HCT116 (cell line): ENCODE measurements at regions not wholly inside any gene's neighbourhood (a gene's known extent, or its start where the extent isn't known, plus 50 kb on each side); places are given as distances from the start of the nearest gene placed in this dataset.

Experiments
- ATAC-seq: fragments of 200-7000 bp; cut with Tn5 transposase; 2 replicates; pipeline ENCODE4 v1.9.1; 2020; ENCODE audit warnings: mild to moderate bottlenecking, moderate library complexity
- BruUV-seq: library from RNA; stranded (reverse); fragments of 400-500 nt; replicated peaks from 2 replicates; lab custom pipeline; 2021; lab: Mats Ljungman, UMichigan
- CTCF ChIA-PET: fragments of 300-600 bp; sonication (Branson Sonifier 250); formaldehyde crosslinking; loops from one replicate; lab custom pipeline; 2021; ENCODE audit warnings: antibody characterized with exemption; lab: Charles Lee
- POLR2A ChIA-PET: fragments of 300-600, 350-600 bp; sonication (Branson Sonifier 250); formaldehyde crosslinking; loops from one replicate; lab custom pipeline; 2021; ENCODE audit warnings: antibody characterized with exemption; lab: Charles Lee
- RAD21 ChIA-PET, 2 experiments: fragments of 300-600 bp; sonication (Branson Sonifier 250); formaldehyde crosslinking; loops; one replicate each; lab custom pipeline; 2023; ENCODE audit warnings: low total read pairs in 2 of 2; ENCODE audit not compliant: uncharacterized antibody in 2 of 2, unreplicated experiment in 2 of 2, low non-redundant PET in 1 of 2; lab: Charles Lee
- DNase-seq: peaks from one replicate; pipeline ENCODE4 v3.0.0-alpha.2; 2010; ENCODE audit warnings: low read depth, low spot score
- H2AFZ ChIP-seq: fragments of 200-600 bp; shearing (Covaris generic), sonication (generic); 2 replicates; pipeline ENCODE4 v1.6.1; 2017; ENCODE audit warnings: low read depth, mixed run types, mixed read lengths, antibody characterized with exemption, low read length; ENCODE audit not compliant: poor library complexity, severe bottlenecking
- H3K27ac ChIP-seq: 2 replicates; pipeline ENCODE4 v1.5.1; 2012; ENCODE audit warnings: low read depth, low read length
- H3K27me3 ChIP-seq: fragments of 200-600 bp; sonication (generic); 2 replicates; pipeline ENCODE4 v1.6.1; 2016; ENCODE audit warnings: mixed run types, low read length, mixed read lengths; ENCODE audit not compliant: insufficient read depth
- H3K36me3 ChIP-seq, 2 experiments: fragments of 200-500 bp in 1 of 2; fragments of 200-600 bp in 1 of 2; sonication (Bioruptor generic) in 1 of 2; sonication (generic) in 1 of 2; 2 replicates each; pipeline versions ENCODE4 v1.5.1 to v1.6.1; 2014 to 2016; ENCODE audit warnings: low read length in 2 of 2, inconsistent platforms in 1 of 2, mixed read lengths in 1 of 2, mixed run types in 1 of 2; ENCODE audit not compliant: insufficient read depth in 2 of 2, control insufficient read depth in 1 of 2
- H3K4me1 ChIP-seq, 2 experiments: fragments of 200-600 bp in 1 of 2; sonication (generic) in 1 of 2; 2 replicates each; pipeline versions ENCODE4 v1.5.1 to v1.6.1; 2012 to 2017; ENCODE audit warnings: low read length in 2 of 2, inconsistent platforms in 1 of 2, mild to moderate bottlenecking in 1 of 2, mixed read lengths in 1 of 2, mixed run types in 1 of 2, moderate library complexity in 1 of 2; ENCODE audit not compliant: insufficient read depth in 2 of 2, control insufficient read depth in 1 of 2
- H3K4me2 ChIP-seq: fragments of 200-600 bp; sonication (generic); 2 replicates; pipeline ENCODE4 v1.6.1; 2017; ENCODE audit warnings: mixed run types, low read length, mixed read lengths
- H3K4me3 ChIP-seq, 2 experiments: fragments of 200-600 bp in 1 of 2; sonication (generic) in 1 of 2; replicated peaks in 1 of 2; 2 replicates each; pipeline ENCODE4 v1.5.1; 2011 to 2016; ENCODE audit warnings: low read length in 2 of 2, control low read depth in 1 of 2, low read depth in 1 of 2, mild to moderate bottlenecking in 1 of 2, mixed read lengths in 1 of 2, mixed run types in 1 of 2
- H3K79me2 ChIP-seq: fragments of 200-600 bp; sonication (generic); 2 replicates; pipeline ENCODE4 v1.6.1; 2017; ENCODE audit warnings: mild to moderate bottlenecking, mixed run types, low read length, moderate library complexity, mixed read lengths; ENCODE audit not compliant: insufficient read depth
- H3K9ac ChIP-seq: fragments of 200-600 bp; sonication (generic); 2 replicates; pipeline ENCODE4 v1.6.1; 2016; ENCODE audit warnings: low read length, mixed read lengths
- H3K9me2 ChIP-seq: fragments of 200-600 bp; sonication (generic), shearing (Covaris generic); 2 replicates; pipeline ENCODE4 v1.6.1; 2017; ENCODE audit warnings: mixed run types, mild to moderate bottlenecking, moderate library complexity; ENCODE audit not compliant: insufficient read depth
- H3K9me3 ChIP-seq, 2 experiments: fragments of 200-500 bp in 1 of 2; fragments of 200-600 bp in 1 of 2; sonication (Bioruptor generic) in 1 of 2; sonication (generic) in 1 of 2; 2 replicates each; pipeline ENCODE4 v1.6.1; 2014 to 2017; ENCODE audit warnings: low read length in 2 of 2, mixed read lengths in 2 of 2, inconsistent platforms in 1 of 2, low read depth in 1 of 2, mild to moderate bottlenecking in 1 of 2, mixed run types in 1 of 2, moderate library complexity in 1 of 2; ENCODE audit not compliant: control insufficient read depth in 1 of 2, insufficient read depth in 1 of 2
- H4K20me1 ChIP-seq: fragments of 200-600 bp; sonication (generic), shearing (Covaris generic); 2 replicates; pipeline ENCODE4 v1.6.1; 2017; ENCODE audit warnings: mixed run types, mild to moderate bottlenecking, moderate library complexity; ENCODE audit not compliant: insufficient read depth
- ATF3 ChIP-seq: IDR thresholded peaks from 2 replicates; pipeline ENCODE4 v1.6.1; 2012
- CTCF ChIP-seq, 3 experiments: fragments of 200-600 bp in 1 of 3; sonication (generic) in 1 of 3; IDR thresholded peaks in 2 of 3; conservative IDR thresholded peaks in 1 of 3; 2 replicates each; pipeline ENCODE4 v1.5.1; 2012 to 2017; ENCODE audit warnings: low read depth in 2 of 3, low read length in 2 of 3, antibody characterized with exemption in 1 of 3, borderline replicate concordance in 1 of 3, control low read depth in 1 of 3, mild to moderate bottlenecking in 1 of 3, mixed read lengths in 1 of 3, mixed run types in 1 of 3, moderate library complexity in 1 of 3; ENCODE audit not compliant: insufficient read depth in 1 of 3
- EGR1 ChIP-seq: IDR thresholded peaks from 2 replicates; pipeline ENCODE4 v1.6.1; 2012; ENCODE audit warnings: low read depth
- ELF1 ChIP-seq: IDR thresholded peaks from 2 replicates; pipeline ENCODE4 v1.6.1; 2012; ENCODE audit warnings: low read depth, borderline replicate concordance
- EZH2 ChIP-seq: fragments of 200-600 bp; sonication (generic); IDR thresholded peaks from 2 replicates; pipeline ENCODE4 v1.6.1; 2017; ENCODE audit warnings: antibody characterized with exemption, mixed run types
- EZH2phosphoT487 ChIP-seq: fragments of 200-600 bp; IDR thresholded peaks from 2 replicates; pipeline ENCODE4 v1.6.1; 2018; ENCODE audit warnings: antibody characterized with exemption, borderline replicate concordance
- POLR2A ChIP-seq: IDR thresholded peaks from 2 replicates; pipeline ENCODE4 v1.7.0; 2011; ENCODE audit warnings: borderline replicate concordance; ENCODE audit not compliant: insufficient read depth, insufficient read length; ENCODE audit errors: extremely low read depth
- POLR2AphosphoS5 ChIP-seq: IDR thresholded peaks from 2 replicates; pipeline ENCODE4 v1.6.1; 2011; ENCODE audit warnings: mild to moderate bottlenecking, low read depth, low read length, moderate library complexity
- REST ChIP-seq: IDR thresholded peaks from 2 replicates; pipeline ENCODE4 v1.6.1; 2012; ENCODE audit warnings: low read depth
- SIN3A ChIP-seq: IDR thresholded peaks from 2 replicates; pipeline ENCODE4 v1.6.1; 2012; ENCODE audit warnings: low read depth
- SP1 ChIP-seq: IDR thresholded peaks from 2 replicates; pipeline ENCODE4 v1.6.1; 2012; ENCODE audit warnings: low read depth
- SRF ChIP-seq: IDR thresholded peaks from 2 replicates; pipeline ENCODE4 v1.6.1; 2012; ENCODE audit warnings: low read depth
- TCF7L2 ChIP-seq: IDR thresholded peaks from 2 replicates; pipeline ENCODE4 v1.7.0; 2011; ENCODE audit warnings: borderline replicate concordance, inconsistent platforms; ENCODE audit not compliant: insufficient read depth, insufficient read length; ENCODE audit errors: extremely low read depth
- ZBTB33 ChIP-seq: IDR thresholded peaks from 2 replicates; pipeline ENCODE4 v1.6.1; 2011; ENCODE audit warnings: mild to moderate bottlenecking, low read length, moderate library complexity; ENCODE audit not compliant: insufficient replicate concordance; ENCODE audit errors: extremely low read depth
- ZNF274 ChIP-seq: fragments of 200-500 bp; sonication (Bioruptor generic); IDR thresholded peaks from 2 replicates; pipeline ENCODE4 v1.6.1; 2014; ENCODE audit warnings: mild to moderate bottlenecking, low read depth, low read length, inconsistent platforms
- intact Hi-C: fragments of 100-400 bp; cut with micrococcal nuclease; formaldehyde crosslinking; loops from 2 replicates; pipeline ENCODE4 v1.10.0; 2022

GRCh38 chr17:77417575-77417974 lies 276.8 kb downstream of the SEC14L1 start:
- DNase-seq = no peak
- Histone ChIP-seq H3K9me3 (no peaks in the 10 kb centered on the region), H3K27me3 (no peaks in the 10 kb centered on the region), H3K79me2 (peaks cover 63% of the 10 kb centered on the region), H3K36me3 (0 out of 4 replicates have a peak, but pooled peaks cover 2 to 3% of the 10 kb centered on the region in 2 experiments), H3K4me3 (no peak overlapping the region), H3K4me1 (peaks cover 0 to 20% of the 10 kb centered on the region in 2 experiments; a peak in 2 of 4 replicates), H4K20me1 (no peaks in the 10 kb centered on the region; the same call in 1 of the 2 replicates), H3K9ac (no peak overlapping the region), H2AFZ (no peak overlapping the region), H3K9me2 (no peaks in the 10 kb centered on the region), H3K27ac (no peak overlapping the region), H3K4me2 (no peak overlapping the region)
- BruUV-seq = no TSS peak
- TF ChIP-seq SIN3A = no peak
- TF ChIP-seq EZH2phosphoT487 = no peak
- TF ChIP-seq ZBTB33 = no peak
- no peak for TF ChIP-seq REST
- TF ChIP-seq SP1 = no peak
- TF ChIP-seq TCF7L2 = no peak
- TF ChIP-seq EGR1 = no peak
- TF ChIP-seq POLR2A = no peak
- TF ChIP-seq CTCF (IDR thresholded peaks at IDR 0.05 in 2 of 3, conservative IDR thresholded peaks at IDR 0.05 in 1 of 3; ENCODE audit: borderline replicate concordance in 1 of 3, insufficient read depth in 1 of 3, low read depth in 2 of 3, low read length in 2 of 3) = no peak
- TF ChIP-seq ATF3 = no peak
- no peak for TF ChIP-seq SRF
- no peak for TF ChIP-seq EZH2
- TF ChIP-seq ZNF274 = no peak
- no peak for TF ChIP-seq ELF1
- no peak for TF ChIP-seq POLR2AphosphoS5
- POLR2A ChIA-PET = no interaction called here
- no peak for ATAC-seq
- RAD21 ChIA-PET = no interaction called here
- intact Hi-C loops = no loop called here
- CTCF ChIA-PET = interaction anchor here (1.2 kb wide), 1 partner anchor 12 kb away, joined by 3 read pairs; no protein-coding TSS in a partner anchor
